ENCODE measurements at regions not wholly inside any gene's neighbourhood (a gene's known extent, or its start where the extent isn't known, plus 50 kb on each side); places are given as distances from the start of the nearest gene placed in this dataset.

- TF ChIP-seq EZH2phosphoT487 (IDR thresholded peaks at IDR 0.05) (no peak), CTCF (IDR thresholded peaks at IDR 0.05) (no peak), EZH2 (IDR thresholded peaks at IDR 0.05) (no peak)
Observed at GRCh38 chr7:51634538-51634937, 317.9 kb upstream of the COBL start.

Measured in neural progenitor cell (in vitro differentiated cells).